Loucy (cell line): ENCODE measurements at regions not wholly inside any gene's neighbourhood (a gene's known extent, or its start where the extent isn't known, plus 50 kb on each side); places are given as distances from the start of the nearest gene placed in this dataset.

Experiments
- EZH2phosphoT487 ChIP-seq: fragments of 200-600 bp; IDR thresholded peaks from 2 replicates; pipeline ENCODE4 v1.6.1; 2018; ENCODE audit warnings: antibody characterized with exemption, mild to moderate bottlenecking, moderate library complexity, borderline replicate concordance
- TF ChIP-seq, protein P1 (sequence below): fragments of 200-600 bp; sonication (generic); conservative IDR thresholded peaks from 2 replicates; pipeline ENCODE4 v1.5.1; 2014; ENCODE audit warnings: mild to moderate bottlenecking, antibody characterized with exemption, low read length

DNA sequence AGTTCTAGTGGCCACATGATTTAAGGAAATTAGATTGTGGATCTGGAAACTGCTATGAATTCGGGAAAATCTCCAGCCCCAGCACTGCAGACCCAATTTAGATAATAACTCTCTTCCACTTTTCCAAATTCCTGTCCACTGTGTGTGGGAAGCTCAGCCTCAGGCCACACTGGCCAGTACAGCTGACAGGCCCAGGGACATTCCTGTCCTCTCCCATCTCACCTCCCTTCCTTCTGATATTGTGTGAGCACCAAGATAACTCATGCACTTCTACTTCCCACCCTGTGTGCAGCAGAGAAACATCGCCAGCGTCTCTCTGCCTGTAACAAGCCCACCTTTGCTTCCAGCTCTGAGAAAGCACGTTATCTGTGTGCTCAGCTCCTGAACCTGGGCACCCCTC, 145.1 kb upstream of the RREB1 start:
- TF ChIP-seq, protein P1, sequence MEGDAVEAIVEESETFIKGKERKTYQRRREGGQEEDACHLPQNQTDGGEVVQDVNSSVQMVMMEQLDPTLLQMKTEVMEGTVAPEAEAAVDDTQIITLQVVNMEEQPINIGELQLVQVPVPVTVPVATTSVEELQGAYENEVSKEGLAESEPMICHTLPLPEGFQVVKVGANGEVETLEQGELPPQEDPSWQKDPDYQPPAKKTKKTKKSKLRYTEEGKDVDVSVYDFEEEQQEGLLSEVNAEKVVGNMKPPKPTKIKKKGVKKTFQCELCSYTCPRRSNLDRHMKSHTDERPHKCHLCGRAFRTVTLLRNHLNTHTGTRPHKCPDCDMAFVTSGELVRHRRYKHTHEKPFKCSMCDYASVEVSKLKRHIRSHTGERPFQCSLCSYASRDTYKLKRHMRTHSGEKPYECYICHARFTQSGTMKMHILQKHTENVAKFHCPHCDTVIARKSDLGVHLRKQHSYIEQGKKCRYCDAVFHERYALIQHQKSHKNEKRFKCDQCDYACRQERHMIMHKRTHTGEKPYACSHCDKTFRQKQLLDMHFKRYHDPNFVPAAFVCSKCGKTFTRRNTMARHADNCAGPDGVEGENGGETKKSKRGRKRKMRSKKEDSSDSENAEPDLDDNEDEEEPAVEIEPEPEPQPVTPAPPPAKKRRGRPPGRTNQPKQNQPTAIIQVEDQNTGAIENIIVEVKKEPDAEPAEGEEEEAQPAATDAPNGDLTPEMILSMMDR, result no peak
- TF ChIP-seq EZH2phosphoT487, result no peak
